ENCODE measurements at regions not wholly inside any gene's neighbourhood (a gene's known extent, or its start where the extent isn't known, plus 50 kb on each side); places are given as distances from the start of the nearest gene placed in this dataset.

- no peak for TF ChIP-seq EZH2 (IDR thresholded peaks at IDR 0.05; ENCODE audit: low read length, unreplicated experiment)
- no peak for TF ChIP-seq CTCF (conservative IDR thresholded peaks at IDR 0.05; ENCODE audit: low read depth, low read length)
These were observed 1281.7 kb upstream of the CELF4 start for GRCh38 chr18:38847326-38847725.
